ENCODE measurements at regions not wholly inside any gene's neighbourhood (a gene's known extent, or its start where the extent isn't known, plus 50 kb on each side); places are given as distances from the start of the nearest gene placed in this dataset.

- H3K9me2 ChIP-seq (replicated peaks; ENCODE audit: low read depth, low read length) = no peaks in the 10 kb centered on the region
- no peak overlapping the region for H3K4me3 ChIP-seq (ENCODE audit: low read length, poor library complexity, severe bottlenecking)
- no peaks in the 10 kb centered on the region for H3K27me3 ChIP-seq (ENCODE audit: insufficient read depth, low read length, poor library complexity, severe bottlenecking)
- H2AFZ ChIP-seq (ENCODE audit: low read length) = no peak overlapping the region
- no peak overlapping the region for H3K4me2 ChIP-seq (ENCODE audit: low read depth, low read length, poor library complexity, severe bottlenecking)
- TF ChIP-seq EZH2phosphoT487 (IDR thresholded peaks at IDR 0.05; ENCODE audit: borderline replicate concordance) (no peak), CTCF (conservative IDR thresholded peaks at IDR 0.05; ENCODE audit: low read length) (no peak)
- H3K9me3 ChIP-seq (ENCODE audit: insufficient read depth, low read depth, low read length) = peaks cover 44% of the 10 kb centered on the region
- H3K36me3 ChIP-seq (ENCODE audit: insufficient read depth, low read length) = no peaks in the 10 kb centered on the region
- no peaks in the 10 kb centered on the region for H3K79me2 ChIP-seq (ENCODE audit: insufficient read depth, low read length)
- no peaks in the 10 kb centered on the region for H3K4me1 ChIP-seq (ENCODE audit: insufficient read depth, low read length, poor library complexity, severe bottlenecking)
- H3F3A ChIP-seq (ENCODE audit: low read depth) = no peaks in the 10 kb centered on the region
- no peaks in the 10 kb centered on the region for H4K20me1 ChIP-seq (ENCODE audit: insufficient read depth, low read length, poor library complexity, severe bottlenecking)
- no peak overlapping the region for H3K9ac ChIP-seq (ENCODE audit: low read depth, low read length, poor library complexity, severe bottlenecking)
These were observed 50.1 kb upstream of the ZNF98 start for GRCh38 chr19:22472180-22472637.
